ENCODE measurements at regions not wholly inside any gene's neighbourhood (a gene's known extent, or its start where the extent isn't known, plus 50 kb on each side); places are given as distances from the start of the nearest gene placed in this dataset.
A peak's percentile ranks its signal among the peaks of the same experiment; 100 is the strongest.

- DNase-seq = no peak
These were observed 328.2 kb upstream of the LRATD1 start for GRCh38 chr2:14304326-14304725.

- no peak for DNase-seq
These were observed 326.2 kb upstream of the LRATD1 start for GRCh38 chr2:14306268-14306861.

- DNase-seq = no peak
These were observed 319.2 kb upstream of the LRATD1 start for GRCh38 chr2:14313341-14313740.

- DNase-seq = no peak
These were observed 315.9 kb upstream of the LRATD1 start for GRCh38 chr2:14316594-14316993.

GRCh38 chr2:14321357-14321756, 311.2 kb upstream of the LRATD1 start:
- no peak for DNase-seq

- no peak for DNase-seq
These were observed 310.2 kb upstream of the LRATD1 start for GRCh38 chr2:14322306-14322705.

GRCh38 chr2:14324308-14324707, 308.2 kb upstream of the LRATD1 start:
- no peak for DNase-seq

- DNase-seq = no peak
These were observed 301.6 kb upstream of the LRATD1 start for GRCh38 chr2:14330884-14331283.

- no peak for DNase-seq
These were observed 295.6 kb upstream of the LRATD1 start for GRCh38 chr2:14336759-14337382.

GRCh38 chr2:14340703-14341102, 291.8 kb upstream of the LRATD1 start:
- DNase-seq = no peak

- no peak for DNase-seq
These were observed 290.2 kb upstream of the LRATD1 start for GRCh38 chr2:14342313-14342712.

GRCh38 chr2:14344355-14344754, 288.2 kb upstream of the LRATD1 start:
- DNase-seq = no peak

- DNase-seq = peak; percentile 3
These were observed 284.3 kb upstream of the LRATD1 start for GRCh38 chr2:14348247-14348646.

- DNase-seq = no peak
These were observed 281.7 kb upstream of the LRATD1 start for GRCh38 chr2:14350856-14351255.

GRCh38 chr2:14352067-14352466, 280.4 kb upstream of the LRATD1 start:
- no peak for DNase-seq

GRCh38 chr2:14354231-14354630, 278.3 kb upstream of the LRATD1 start:
- DNase-seq = no peak

GRCh38 chr2:14355102-14355501, 277.4 kb upstream of the LRATD1 start:
- DNase-seq = no peak

GRCh38 chr2:14358339-14358738, 274.2 kb upstream of the LRATD1 start:
- peak; percentile 37 for DNase-seq

- DNase-seq = no peak
These were observed 273.7 kb upstream of the LRATD1 start for GRCh38 chr2:14358774-14359173.

- DNase-seq = no peak
These were observed 269.4 kb upstream of the LRATD1 start for GRCh38 chr2:14363137-14363536.

GRCh38 chr2:14363976-14364375, 268.5 kb upstream of the LRATD1 start:
- no peak for DNase-seq

GRCh38 chr2:14364471-14364870, 268.0 kb upstream of the LRATD1 start:
- no peak for DNase-seq

- no peak for DNase-seq
These were observed 247.5 kb upstream of the LRATD1 start for GRCh38 chr2:14385043-14385442.

- DNase-seq = no peak
These were observed 245.2 kb upstream of the LRATD1 start for GRCh38 chr2:14387332-14387731.

- no peak for DNase-seq
These were observed 243.8 kb upstream of the LRATD1 start for GRCh38 chr2:14388724-14389123.
